GM18498 (cell line): ENCODE measurements at regions not wholly inside any gene's neighbourhood (a gene's known extent, or its start where the extent isn't known, plus 50 kb on each side); places are given as distances from the start of the nearest gene placed in this dataset.
"Not testable (repeated sequence)": the region's sequence is repeated elsewhere in the genome, so short reads cannot be mapped to it uniquely, and the experiment has no call there.

Source experiments
- ATAC-seq: cut with Tn5 transposase; IDR thresholded peaks from one replicate; pipeline ENCODE4 v1.9.1; 2021; ENCODE audit warnings: mild to moderate bottlenecking, moderate library complexity; ENCODE audit not compliant: unreplicated experiment

GRCh38 chr6:167688123-167688522 lies 138.6 kb upstream of the AFDN start:
- ATAC-seq, result no peak

- no peak for ATAC-seq
Measured at GRCh38 chr6:167689278-167689677, 137.4 kb upstream of the AFDN start.

GRCh38 chr6:167689751-167690150 lies 137.0 kb upstream of the AFDN start:
- no peak for ATAC-seq

- ATAC-seq, result not testable (repeated sequence)
Measured at GRCh38 chr6:167690167-167690922, 136.4 kb upstream of the AFDN start.

GRCh38 chr6:167690931-167691330 lies 135.8 kb upstream of the AFDN start:
- ATAC-seq, result no peak

GRCh38 chr6:167691533-167692312 lies 135.0 kb upstream of the AFDN start:
- ATAC-seq, result no peak

- ATAC-seq, result not testable (repeated sequence)
Measured at GRCh38 chr6:167693478-167693877, 133.2 kb upstream of the AFDN start.

- no peak for ATAC-seq
Measured at GRCh38 chr6:167695831-167696230, 130.9 kb upstream of the AFDN start.

GRCh38 chr6:167696296-167696695 lies 130.4 kb upstream of the AFDN start:
- ATAC-seq, result no peak

- ATAC-seq, result no peak
Measured at GRCh38 chr6:167697316-167697715, 129.4 kb upstream of the AFDN start.

GRCh38 chr6:167698540-167698939 lies 128.2 kb upstream of the AFDN start:
- no peak for ATAC-seq

- ATAC-seq, result peak; percentile 94
Measured at GRCh38 chr6:167699141-167699931, 127.4 kb upstream of the AFDN start.

GRCh38 chr6:167700199-167700598 lies 126.5 kb upstream of the AFDN start:
- no peak for ATAC-seq

GRCh38 chr6:167701010-167701409 lies 125.7 kb upstream of the AFDN start:
- ATAC-seq, result no peak

GRCh38 chr6:167702241-167702827 lies 124.4 kb upstream of the AFDN start:
- no peak for ATAC-seq

- no peak for ATAC-seq
Measured at GRCh38 chr6:167703347-167703746, 123.4 kb upstream of the AFDN start.

GRCh38 chr6:167703781-167704180 lies 122.9 kb upstream of the AFDN start:
- no peak for ATAC-seq

- ATAC-seq, result no peak
Measured at GRCh38 chr6:167704396-167704901, 122.3 kb upstream of the AFDN start.

GRCh38 chr6:167705211-167705750 lies 121.4 kb upstream of the AFDN start:
- no peak for ATAC-seq

- ATAC-seq, result peak; percentile 98
Measured at GRCh38 chr6:167706313-167707109, 120.2 kb upstream of the AFDN start.
